Neural cell (in vitro differentiated cells): ENCODE measurements at regions not wholly inside any gene's neighbourhood (a gene's known extent, or its start where the extent isn't known, plus 50 kb on each side); places are given as distances from the start of the nearest gene placed in this dataset.
"Not testable (repeated sequence)": the region's sequence is repeated elsewhere in the genome, so short reads cannot be mapped to it uniquely, and the experiment has no call there.

Experiments
- H2AFZ ChIP-seq: fragments of 200-600, 300-800 bp; sonication (generic), shearing (Covaris generic); 2 replicates; pipeline ENCODE4 v1.6.0; 2014; ENCODE audit warnings: low read depth, mild to moderate bottlenecking, antibody characterized with exemption, low read length, moderate library complexity
- H3F3A ChIP-seq: fragments of 200-600 bp; shearing (Covaris generic); 2 replicates; pipeline ENCODE4 v1.6.1; 2016; ENCODE audit warnings: mild to moderate bottlenecking, moderate library complexity, mixed read lengths, antibody characterized with exemption, low read length; ENCODE audit not compliant: insufficient read depth, poor library complexity, severe bottlenecking
- H3K27ac ChIP-seq: fragments of 200-600, 300-800 bp; sonication (generic), shearing (Covaris generic); 2 replicates; pipeline ENCODE4 v1.5.1; 2014; ENCODE audit warnings: mild to moderate bottlenecking, low read length, moderate library complexity
- H3K27me3 ChIP-seq: fragments of 300-800, 200-600 bp; sonication (generic), shearing (Covaris generic); 2 replicates; pipeline ENCODE4 v1.6.0; 2014; ENCODE audit warnings: mild to moderate bottlenecking, low read depth, low read length, moderate library complexity; ENCODE audit not compliant: insufficient read depth
- H3K36me3 ChIP-seq: fragments of 300-800, 200-600 bp; sonication (generic), shearing (Covaris generic); 2 replicates; pipeline ENCODE4 v1.5.1; 2014; ENCODE audit warnings: mild to moderate bottlenecking, antibody characterized with exemption, low read length, moderate library complexity; ENCODE audit not compliant: insufficient read depth
- H3K4me2 ChIP-seq: fragments of 300-800, 200-600 bp; sonication (generic), shearing (Covaris generic); 2 replicates; pipeline ENCODE4 v1.6.0; 2014; ENCODE audit warnings: mild to moderate bottlenecking, low read length
- H3K4me3 ChIP-seq: fragments of 300-800, 200-600 bp; sonication (generic), shearing (Covaris generic); 2 replicates; pipeline ENCODE4 v1.5.1; 2014; ENCODE audit warnings: mild to moderate bottlenecking, low read length, moderate library complexity
- H3K79me2 ChIP-seq: fragments of 200-600 bp; shearing (Covaris generic); replicated peaks from 2 replicates; pipeline ENCODE4 v1.6.0; 2014; ENCODE audit warnings: mild to moderate bottlenecking, low read length, moderate library complexity; ENCODE audit not compliant: insufficient read depth
- H3K9ac ChIP-seq: fragments of 300-800, 200-600 bp; sonication (generic), shearing (Covaris generic); 2 replicates; pipeline ENCODE4 v1.6.1; 2016; ENCODE audit warnings: mild to moderate bottlenecking, low read length, mixed read lengths
- H3K9me2 ChIP-seq: fragments of 200-600 bp; shearing (Covaris generic); 2 replicates; pipeline ENCODE4 v1.6.1; 2016; ENCODE audit warnings: mild to moderate bottlenecking, low read length, mixed read lengths; ENCODE audit not compliant: insufficient read depth
- H3K9me3 ChIP-seq: fragments of 200-600, 300-800 bp; sonication (generic), shearing (Covaris generic); 2 replicates; pipeline ENCODE4 v1.6.1; 2016; ENCODE audit warnings: mild to moderate bottlenecking, mixed run types, low read length, moderate library complexity, mixed read lengths
- H4K20me1 ChIP-seq: fragments of 200-600 bp; shearing (Covaris generic); 2 replicates; pipeline ENCODE4 v1.6.1; 2016; ENCODE audit warnings: mild to moderate bottlenecking, mixed run types; ENCODE audit not compliant: insufficient read depth
- CTCF ChIP-seq: fragments of 450-650 bp; IDR thresholded peaks from 2 replicates; pipeline ENCODE4 v1.5.1; 2014; ENCODE audit warnings: antibody characterized with exemption, mild to moderate bottlenecking, moderate library complexity; ENCODE audit not compliant: poor library complexity, severe bottlenecking
- EP300 ChIP-seq: fragments of 450-650 bp; conservative IDR thresholded peaks from 2 replicates; pipeline ENCODE4 v1.6.1; 2014; ENCODE audit warnings: antibody characterized with exemption, mild to moderate bottlenecking, moderate library complexity; ENCODE audit not compliant: poor library complexity, severe bottlenecking
- EZH2 ChIP-seq: fragments of 200-600, 300-800 bp; shearing (Covaris generic), sonication (generic); IDR thresholded peaks from 2 replicates; pipeline ENCODE4 v1.6.1; 2014; ENCODE audit warnings: antibody characterized with exemption, low read length, borderline replicate concordance, mild to moderate bottlenecking; ENCODE audit not compliant: insufficient read depth, poor library complexity, severe bottlenecking
- MXI1 ChIP-seq: fragments of 450-650 bp; conservative IDR thresholded peaks from 2 replicates; pipeline ENCODE4 v1.6.1; 2014; ENCODE audit warnings: antibody characterized with exemption, mild to moderate bottlenecking; ENCODE audit not compliant: poor library complexity, severe bottlenecking
- POLR2AphosphoS5 ChIP-seq: IDR thresholded peaks from 2 replicates; pipeline ENCODE4 v1.6.1; 2012
- RAD21 ChIP-seq: fragments of 450-650 bp; conservative IDR thresholded peaks from 2 replicates; pipeline ENCODE4 v1.6.1; 2014; ENCODE audit warnings: antibody characterized with exemption, mild to moderate bottlenecking, moderate library complexity
- REST ChIP-seq: IDR thresholded peaks from 2 replicates; pipeline ENCODE4 v1.6.1; 2012; ENCODE audit warnings: borderline replicate concordance
- SMC3 ChIP-seq: fragments of 450-650 bp; conservative IDR thresholded peaks from 2 replicates; pipeline ENCODE4 v1.6.1; 2014; ENCODE audit warnings: antibody characterized with exemption, mild to moderate bottlenecking, moderate library complexity; ENCODE audit not compliant: poor library complexity
- TAF1 ChIP-seq: IDR thresholded peaks from 2 replicates; pipeline ENCODE4 v1.6.1; 2012; ENCODE audit warnings: low read depth

- Histone ChIP-seq H3K79me2 (no peaks in the 10 kb centered on the region), H3K4me3 (no peak overlapping the region), H3F3A (no peaks in the 10 kb centered on the region), H3K9me2 (no peaks in the 10 kb centered on the region), H3K4me2 (no peak overlapping the region), H3K27ac (no peak overlapping the region), H3K27me3 (no peaks in the 10 kb centered on the region), H4K20me1 (no peaks in the 10 kb centered on the region), H3K36me3 (no peaks in the 10 kb centered on the region), H2AFZ (no peak overlapping the region), H3K9me3 (no peaks in the 10 kb centered on the region), H3K9ac (no peak overlapping the region)
- no peak for TF ChIP-seq RAD21
- no peak for TF ChIP-seq TAF1
- no peak for TF ChIP-seq EP300
- TF ChIP-seq MXI1 = no peak
These were observed 56.3 kb upstream of the LRIG1 start for GRCh38 chr3:66557170-66557569.

- not testable (repeated sequence) for H3F3A ChIP-seq, H4K20me1 ChIP-seq, H3K9me3 ChIP-seq, H3K79me2 ChIP-seq, H3K9ac ChIP-seq, H3K9me2 ChIP-seq, H3K4me3 ChIP-seq, H2AFZ ChIP-seq, H3K36me3 ChIP-seq, H3K27ac ChIP-seq, H3K4me2 ChIP-seq, H3K27me3 ChIP-seq
These were observed 59.1 kb upstream of the LRIG1 start for GRCh38 chr3:66559924-66560323.

GRCh38 chr3:66561367-66561766 lies 60.5 kb upstream of the LRIG1 start:
- no peak overlapping the region for H3K27ac ChIP-seq
- no peaks in the 10 kb centered on the region for H3K9me3 ChIP-seq
- H3K4me2 ChIP-seq = no peak overlapping the region
- no peak for TF ChIP-seq CTCF
- H3K27me3 ChIP-seq = no peaks in the 10 kb centered on the region
- no peak overlapping the region for H2AFZ ChIP-seq
- no peak overlapping the region for H3K4me3 ChIP-seq
- no peaks in the 10 kb centered on the region for H3F3A ChIP-seq
- H4K20me1 ChIP-seq = no peaks in the 10 kb centered on the region
- no peaks in the 10 kb centered on the region for H3K79me2 ChIP-seq
- no peak overlapping the region for H3K9ac ChIP-seq
- no peaks in the 10 kb centered on the region for H3K36me3 ChIP-seq
- no peaks in the 10 kb centered on the region for H3K9me2 ChIP-seq

- Histone ChIP-seq H3K27ac (no peak overlapping the region), H4K20me1 (no peaks in the 10 kb centered on the region), H3K9me2 (no peaks in the 10 kb centered on the region), H2AFZ (no peak overlapping the region), H3K79me2 (no peaks in the 10 kb centered on the region), H3K9ac (no peak overlapping the region), H3K36me3 (no peaks in the 10 kb centered on the region), H3F3A (no peaks in the 10 kb centered on the region), H3K9me3 (no peaks in the 10 kb centered on the region), H3K4me3 (no peak overlapping the region), H3K27me3 (no peaks in the 10 kb centered on the region), H3K4me2 (no peak overlapping the region)
- TF ChIP-seq RAD21 (no peak), MXI1 (no peak), EP300 (no peak), CTCF (no peak), REST (no peak), POLR2AphosphoS5 (no peak), SMC3 (no peak), EZH2 (no peak), TAF1 (no peak)
These were observed 64.5 kb upstream of the LRIG1 start for GRCh38 chr3:66565301-66565700.
